RPMI7951 (cell line): ENCODE measurements at regions not wholly inside any gene's neighbourhood (a gene's known extent, or its start where the extent isn't known, plus 50 kb on each side); places are given as distances from the start of the nearest gene placed in this dataset.
"Not testable (repeated sequence)": the region's sequence is repeated elsewhere in the genome, so short reads cannot be mapped to it uniquely, and the experiment has no call there.

Source experiments
- DNase-seq: peaks from one replicate; pipeline ENCODE4 v3.0.0-alpha.2; 2012; ENCODE audit warnings: low read depth

DNA sequence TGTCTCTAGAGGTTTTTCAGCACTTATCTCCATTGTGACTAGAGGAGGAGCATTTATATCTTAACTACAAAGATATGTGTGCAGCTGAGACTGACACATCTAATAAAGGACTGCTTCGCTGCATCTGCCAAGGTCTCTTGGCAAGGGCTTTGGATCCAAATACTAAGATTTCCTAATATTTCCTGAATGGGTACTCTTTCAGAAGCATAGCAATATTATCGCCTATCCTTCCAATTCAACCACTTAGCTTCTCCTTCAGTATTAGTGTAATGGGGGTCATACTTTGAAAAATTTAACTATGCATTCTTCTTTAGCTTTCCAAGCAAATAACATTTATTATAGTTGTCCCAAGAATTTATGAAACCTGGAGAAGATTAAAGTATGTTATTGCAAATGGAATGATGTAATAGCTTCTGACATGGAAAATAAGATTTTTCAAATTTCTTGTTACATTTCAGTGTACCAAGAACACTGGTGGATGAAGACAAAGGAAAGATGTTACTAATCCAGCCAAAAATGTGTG is 243.0 kb upstream of the PDE3A start:
- DNase-seq: no peak

DNA sequence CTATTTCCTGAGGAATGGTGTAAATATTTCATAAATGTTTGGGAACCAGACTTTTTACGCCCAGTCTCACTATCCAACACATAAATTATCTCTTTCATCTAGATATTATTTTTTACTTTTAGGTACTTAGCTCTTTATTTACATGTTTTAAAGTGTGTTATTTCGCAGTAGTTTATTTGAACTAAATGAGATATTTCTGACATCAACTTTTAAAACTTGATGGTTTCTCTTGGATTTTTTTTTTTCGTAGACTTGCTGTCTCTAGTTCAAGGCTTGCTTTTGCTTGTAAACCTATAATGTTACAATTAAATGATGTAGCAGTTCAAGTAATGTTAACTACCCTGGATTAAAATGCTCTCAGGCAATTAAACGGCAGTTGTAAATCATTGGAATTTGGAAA is 241.7 kb upstream of the PDE3A start:
- no peak for DNase-seq

DNA sequence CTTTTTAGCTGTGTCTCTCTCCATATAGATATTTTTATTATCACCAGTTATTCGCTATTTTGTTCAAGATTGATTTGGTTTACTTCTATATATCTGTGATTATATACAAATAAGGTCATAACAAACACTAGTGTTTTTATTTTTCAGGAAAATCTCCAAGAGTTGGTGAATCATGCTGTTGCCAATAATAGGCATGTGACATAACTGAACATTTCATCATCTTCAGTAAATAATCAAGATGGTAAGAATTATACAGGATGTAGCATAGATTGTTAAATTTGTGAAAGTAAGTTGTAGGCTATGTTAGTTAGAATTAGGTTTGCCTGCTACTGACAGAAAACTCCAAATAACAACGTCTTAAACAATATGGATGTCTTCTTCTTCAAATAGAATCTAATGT is 240.9 kb upstream of the PDE3A start:
- no peak for DNase-seq

DNA sequence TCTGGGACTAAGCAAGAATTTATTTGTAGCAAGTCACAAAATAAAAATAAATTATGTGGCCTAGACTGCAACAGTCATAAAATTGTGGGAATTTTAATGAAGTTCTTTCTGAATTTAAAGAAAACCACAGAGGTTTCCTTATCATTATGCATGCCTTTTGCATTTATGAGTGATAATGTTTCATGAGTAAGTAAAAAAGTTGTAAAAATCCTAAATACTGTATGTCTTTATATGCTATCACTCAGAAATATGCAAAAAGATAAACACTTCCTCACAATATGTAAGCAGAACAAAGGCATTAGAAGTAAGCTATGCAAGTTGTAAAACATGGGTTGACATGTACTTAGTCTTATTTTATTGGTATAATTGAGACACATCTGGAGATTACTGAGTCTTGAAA is 239.4 kb upstream of the PDE3A start:
- DNase-seq: no peak

DNA sequence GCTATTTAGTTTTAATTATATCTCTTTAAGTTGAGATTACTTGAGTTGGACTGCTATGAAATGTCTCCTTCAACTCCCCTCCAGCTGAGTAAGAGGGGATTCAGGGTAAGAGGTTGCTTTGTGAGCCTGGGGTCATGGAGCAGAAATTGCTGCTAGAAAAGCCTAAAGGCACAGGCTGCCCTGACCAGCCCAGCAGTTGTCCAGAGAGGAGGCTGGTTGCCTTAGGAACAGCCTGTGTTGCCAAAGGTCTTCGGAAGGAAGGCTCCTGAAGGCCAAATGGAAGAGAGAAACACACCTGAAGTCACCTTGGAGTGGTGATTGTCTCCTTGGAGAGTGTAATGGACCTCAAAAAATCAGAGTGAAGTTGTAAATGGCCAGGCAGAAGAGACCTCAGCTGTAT is 235.5 kb upstream of the PDE3A start:
- no peak for DNase-seq

DNA sequence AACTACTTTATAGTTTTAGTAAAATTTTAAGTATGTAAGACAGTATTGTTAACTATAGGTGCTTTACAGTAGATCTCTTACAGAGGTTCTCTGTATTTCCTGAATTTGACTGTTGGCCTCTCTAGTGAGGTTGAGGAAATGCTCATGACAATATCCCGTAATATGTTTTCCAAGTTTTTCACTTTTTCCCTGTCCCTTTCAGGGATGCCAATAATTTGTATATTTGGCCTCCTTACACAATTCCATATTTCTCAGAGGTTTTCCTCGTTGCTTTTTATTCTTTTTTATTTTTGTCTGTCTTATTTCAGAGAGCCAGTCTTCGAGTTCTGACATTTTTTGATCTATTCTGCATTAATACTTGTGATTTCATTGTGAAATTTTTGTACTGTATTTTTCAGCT is 233.7 kb upstream of the PDE3A start:
- DNase-seq: no peak

DNA sequence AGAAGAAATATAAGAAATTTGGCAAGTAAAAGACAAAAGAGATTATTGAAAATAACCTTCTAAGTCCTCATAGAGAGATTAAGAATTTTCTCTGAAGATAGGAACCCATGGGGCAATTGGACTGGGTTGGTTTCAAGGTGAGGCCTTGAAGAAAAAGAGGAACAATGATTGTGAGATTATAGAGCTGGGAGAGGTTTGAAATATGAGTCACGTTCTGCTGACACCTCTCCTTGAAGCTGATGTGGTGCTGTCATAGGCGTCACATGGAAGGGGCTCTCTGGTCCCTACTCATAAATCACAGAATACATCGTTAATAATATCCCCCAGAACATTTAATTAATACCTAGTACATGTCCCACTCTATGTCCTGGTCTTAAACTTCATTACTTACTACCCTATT is 227.6 kb upstream of the PDE3A start:
- DNase-seq: no peak

DNA sequence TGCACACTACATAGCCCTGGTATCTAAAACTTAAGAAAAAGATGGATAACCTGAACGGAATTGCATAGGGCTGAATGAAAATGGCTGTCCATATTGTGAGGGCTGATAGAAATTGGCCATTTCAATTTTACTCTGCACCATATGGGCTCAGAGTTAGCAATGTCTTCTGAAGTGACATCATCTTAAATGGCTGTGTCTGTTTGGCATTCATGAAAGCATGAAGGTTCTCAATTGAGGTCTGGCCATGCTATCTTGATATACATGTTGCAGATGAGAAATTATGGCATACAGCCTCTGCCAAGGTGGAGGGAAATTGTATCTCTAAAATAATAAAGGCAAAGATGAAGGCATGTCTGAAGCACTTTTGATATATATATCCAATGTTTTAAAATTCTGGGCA is 226.0 kb upstream of the PDE3A start:
- no peak for DNase-seq

DNA sequence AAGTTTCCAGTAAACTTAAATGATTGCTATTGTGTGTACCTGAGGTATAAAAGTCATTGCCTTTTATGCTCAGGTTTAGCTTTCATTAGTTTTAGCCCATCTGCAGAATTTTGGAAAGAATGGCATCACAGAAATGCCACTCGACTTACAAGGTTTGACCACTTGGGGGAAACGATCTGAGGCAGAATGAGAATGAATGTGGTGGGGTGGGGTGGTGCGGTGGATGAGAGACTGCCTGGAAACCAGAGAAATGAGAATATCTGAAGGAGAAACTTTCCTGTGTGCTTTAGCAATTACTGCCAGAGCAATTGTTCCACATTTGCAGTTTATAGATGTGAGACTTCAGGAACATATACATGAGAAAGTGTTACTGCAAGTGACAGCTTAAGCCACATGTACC is 225.4 kb upstream of the PDE3A start:
- DNase-seq: no peak

DNA sequence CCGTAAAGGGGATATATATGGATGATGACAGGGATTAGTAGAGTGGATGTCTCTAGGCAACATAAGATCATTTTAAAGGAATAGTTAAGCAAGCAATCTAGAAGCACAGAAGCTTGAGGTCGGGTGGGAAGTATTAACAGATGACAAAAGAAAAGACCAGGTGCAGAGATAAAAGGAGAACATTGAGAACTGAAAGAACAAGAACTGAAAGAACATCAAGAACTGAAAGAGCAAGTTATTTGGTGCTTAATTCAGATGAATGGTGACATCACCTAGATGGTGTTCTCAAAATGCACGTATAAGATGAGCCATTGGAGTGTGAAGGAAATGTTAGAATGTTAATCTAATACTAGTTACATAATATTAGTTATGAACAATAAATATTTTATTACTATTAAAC is 224.0 kb upstream of the PDE3A start:
- DNase-seq: no peak

DNA sequence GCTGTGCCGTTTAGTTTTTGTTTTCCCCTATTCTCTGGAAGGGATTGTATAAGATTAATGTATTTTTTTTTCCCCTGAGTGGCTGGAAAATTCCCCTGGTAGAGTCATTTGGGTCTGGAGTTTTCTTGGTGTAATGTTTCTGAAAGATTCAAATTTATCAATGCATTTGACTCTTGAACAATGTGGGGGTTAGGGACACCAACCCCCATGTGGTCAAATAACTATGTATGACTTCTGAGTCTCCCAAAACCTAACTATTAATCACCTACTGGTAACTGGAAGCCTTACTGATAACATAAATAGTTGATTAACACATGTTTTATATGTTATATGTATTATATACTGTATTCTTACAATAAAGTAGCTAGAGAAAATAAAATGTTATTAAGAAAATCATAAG is 220.1 kb upstream of the PDE3A start:
- no peak for DNase-seq

DNA sequence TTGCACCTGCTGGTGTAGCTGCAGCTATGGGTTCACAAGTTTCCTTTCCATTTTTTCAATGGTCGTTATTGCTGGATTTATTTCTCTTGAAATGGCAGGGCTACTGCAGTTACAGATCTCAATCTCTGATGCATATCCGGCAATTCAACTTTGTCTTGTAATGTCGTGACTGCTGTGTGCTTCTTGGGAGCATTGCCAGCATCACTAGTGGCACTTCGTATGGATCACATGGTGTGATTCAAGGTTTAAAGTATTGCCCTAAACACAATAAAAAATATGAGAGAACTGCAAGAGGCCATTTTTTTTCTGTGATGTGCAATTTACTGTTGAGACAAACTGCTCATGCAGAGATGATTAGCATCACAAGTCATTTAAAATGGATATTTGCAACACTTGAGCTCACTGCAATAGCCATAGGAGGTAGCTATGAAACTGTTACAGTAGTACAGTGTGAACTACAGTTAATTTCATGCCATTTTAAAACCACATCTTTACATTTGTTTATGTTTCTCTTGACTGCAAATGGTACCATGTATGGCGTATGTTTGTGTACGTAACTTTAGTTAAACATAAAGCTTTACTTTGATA is 217.4 kb upstream of the PDE3A start:
- peak; percentile 24 for DNase-seq

DNA sequence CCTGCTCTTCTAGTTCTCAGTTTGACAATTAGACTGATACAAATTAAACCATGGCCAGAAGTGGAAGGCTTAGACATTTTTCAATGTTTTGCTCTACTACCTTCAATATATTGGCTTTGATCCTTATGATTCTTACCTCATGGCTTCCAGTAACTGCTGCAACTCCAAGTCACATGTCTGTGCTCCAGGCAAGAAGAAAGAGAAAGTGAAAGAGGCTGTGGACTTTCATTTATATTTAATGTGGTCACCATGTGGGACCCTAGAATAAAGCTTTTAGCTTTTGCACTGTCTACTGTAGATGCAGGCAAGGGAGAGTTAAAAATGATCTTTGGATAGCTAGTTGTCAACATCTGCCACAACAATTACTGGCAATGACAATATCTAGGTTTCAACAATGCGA is 214.3 kb upstream of the PDE3A start:
- peak; percentile 41 for DNase-seq

DNA sequence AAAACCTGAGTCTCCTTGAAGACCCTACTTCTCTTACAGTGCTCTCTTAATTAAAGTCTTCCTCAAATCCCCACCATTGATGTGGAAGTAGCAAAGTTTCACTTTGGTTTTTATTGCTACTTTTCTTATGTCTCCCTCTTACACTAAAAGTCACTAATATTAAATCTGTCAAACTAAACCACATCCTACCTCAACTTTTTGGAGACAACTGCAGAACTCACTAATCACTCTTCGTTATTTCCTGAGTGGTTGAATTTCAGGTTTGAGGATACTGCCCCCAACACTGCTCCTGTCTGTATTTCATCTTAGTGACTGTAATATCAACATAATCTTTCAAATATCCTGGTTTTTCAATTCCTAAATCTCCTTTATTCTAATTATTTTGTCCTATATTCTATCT is 213.0 kb upstream of the PDE3A start:
- no peak for DNase-seq

DNA sequence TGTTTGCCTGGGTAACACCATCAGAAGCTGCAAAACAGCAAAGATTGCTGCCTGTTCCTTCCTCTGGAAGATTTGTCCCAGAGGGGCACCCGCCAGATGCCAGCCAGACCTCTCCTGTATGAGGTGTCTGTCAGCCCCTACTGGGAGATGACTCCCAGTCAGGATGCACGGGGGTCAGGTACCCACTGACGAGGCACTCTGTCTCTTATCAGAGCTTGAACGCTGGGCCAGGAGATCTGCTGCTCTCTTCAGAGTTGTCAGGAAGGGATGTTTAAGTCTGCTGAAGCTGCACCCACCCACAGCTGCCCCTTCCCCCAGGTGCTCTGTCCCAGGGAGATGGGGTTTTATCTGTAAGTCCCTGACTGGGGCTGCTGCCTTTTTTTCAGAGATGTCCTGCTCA is 207.4 kb upstream of the PDE3A start:
- not testable (repeated sequence) for DNase-seq

DNA sequence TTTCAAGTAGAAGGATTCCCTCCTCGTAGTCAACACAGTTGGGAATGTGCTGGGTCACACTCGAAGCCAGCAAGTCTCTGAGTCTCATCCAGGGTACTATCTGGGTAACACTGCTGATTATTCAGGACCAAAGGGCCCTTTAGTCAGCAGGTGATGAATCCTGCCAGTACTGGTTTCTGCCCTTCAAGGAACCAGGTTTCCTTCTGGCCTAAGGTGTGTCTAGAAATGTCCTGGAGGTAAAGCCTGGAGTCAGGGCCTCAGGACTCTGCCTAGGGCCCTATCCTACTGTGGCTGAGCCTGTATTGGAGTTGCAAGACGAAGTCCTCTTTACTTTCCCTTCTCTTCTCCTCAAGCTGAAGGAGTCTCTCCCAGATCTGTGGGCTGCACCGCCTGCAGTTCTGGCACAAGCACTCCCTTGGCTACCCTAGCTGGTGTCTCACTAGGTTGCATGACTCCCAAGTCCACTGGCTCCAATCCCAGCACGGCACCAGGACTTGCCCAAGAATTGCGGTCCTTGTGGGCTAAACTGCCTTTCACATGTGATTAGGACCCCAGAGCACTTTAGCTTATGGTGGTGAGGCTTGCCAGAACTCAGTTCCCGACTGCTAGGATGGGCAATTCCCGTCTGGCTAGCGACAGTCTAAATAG is 193.7 kb upstream of the PDE3A start:
- peak; percentile 3 for DNase-seq

DNA sequence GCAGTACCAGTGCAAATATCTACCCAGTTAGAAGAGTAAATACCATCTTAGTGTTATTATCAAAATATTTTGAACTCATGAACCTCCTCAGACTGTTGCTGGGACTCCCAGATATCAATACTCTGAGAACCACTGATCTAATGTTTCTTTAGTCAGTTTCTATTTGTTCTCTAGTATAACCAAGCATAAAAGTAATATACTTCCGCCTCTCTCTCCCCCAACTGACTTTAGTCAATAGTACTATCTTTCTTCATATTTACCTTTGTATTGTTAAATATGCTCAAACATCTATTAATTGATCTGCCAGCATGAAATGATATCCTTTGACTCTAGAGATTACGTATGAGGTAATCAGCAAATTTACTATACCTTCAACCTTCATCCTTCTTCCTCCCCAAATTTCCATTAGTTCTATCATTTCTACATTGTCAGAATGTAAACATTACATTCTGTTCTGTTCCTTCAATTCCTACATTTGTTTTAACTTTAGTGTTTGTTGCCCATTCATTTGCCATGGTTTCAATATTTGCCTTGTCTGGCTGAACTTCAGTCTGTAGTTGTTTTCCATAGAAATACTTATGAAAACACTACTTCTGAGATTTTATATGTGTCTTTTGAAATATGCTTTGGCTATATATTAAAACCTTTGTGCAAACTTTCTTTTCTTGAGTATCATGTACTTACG is 192.5 kb upstream of the PDE3A start:
- no peak for DNase-seq

DNA sequence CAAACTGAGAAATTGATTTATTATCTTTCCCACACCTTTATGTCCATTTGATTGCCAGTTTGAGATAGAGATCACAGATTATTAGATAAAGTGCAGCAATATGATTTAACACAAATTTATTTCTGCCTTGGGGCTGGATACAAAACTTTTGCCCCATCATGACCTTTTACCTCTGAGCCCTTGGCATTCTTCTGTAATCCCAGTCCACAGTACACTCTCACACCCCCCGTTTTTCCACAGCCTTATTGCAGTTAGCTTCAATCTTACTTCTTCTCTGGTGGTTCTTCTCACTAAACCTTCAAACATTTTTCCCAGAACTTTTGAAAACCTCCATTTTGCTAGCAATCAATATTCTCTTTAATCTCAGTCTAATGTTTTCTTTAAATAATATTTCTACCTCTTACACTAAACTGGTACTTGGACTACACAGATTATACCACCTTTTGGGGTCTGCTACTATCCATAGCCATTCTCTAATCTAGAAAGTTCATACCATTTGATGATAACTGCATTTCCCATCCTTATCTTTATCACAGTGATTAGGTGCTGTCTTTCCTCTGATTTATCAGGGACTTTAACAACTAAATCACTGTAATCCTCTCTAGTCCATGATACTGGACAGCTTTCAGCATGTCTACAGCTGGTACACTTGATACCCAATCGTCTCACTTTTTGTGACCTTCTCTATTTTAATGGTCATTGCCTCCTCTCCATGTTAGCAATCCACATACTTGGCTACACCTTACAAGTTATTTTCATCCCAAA is 186.7 kb upstream of the PDE3A start:
- no peak for DNase-seq

DNA sequence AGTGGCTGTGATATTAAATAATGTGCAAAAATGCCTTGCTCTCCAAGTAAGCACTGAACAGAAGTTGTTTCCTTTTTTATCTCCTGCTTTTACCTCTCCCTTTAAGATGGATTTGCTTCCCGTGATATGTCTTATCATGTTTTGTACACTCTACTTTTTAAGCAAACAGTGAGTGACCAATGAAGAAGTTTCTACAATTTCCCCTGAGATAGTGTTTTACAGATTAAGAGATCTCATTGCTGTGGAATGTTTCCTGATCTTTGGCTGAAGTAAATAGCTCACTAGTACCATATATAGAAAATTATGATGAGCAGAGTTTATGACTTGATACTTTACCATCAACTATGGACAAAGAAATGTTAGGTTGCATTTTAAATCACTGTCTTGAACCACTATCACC is 184.8 kb upstream of the PDE3A start:
- no peak for DNase-seq

DNA sequence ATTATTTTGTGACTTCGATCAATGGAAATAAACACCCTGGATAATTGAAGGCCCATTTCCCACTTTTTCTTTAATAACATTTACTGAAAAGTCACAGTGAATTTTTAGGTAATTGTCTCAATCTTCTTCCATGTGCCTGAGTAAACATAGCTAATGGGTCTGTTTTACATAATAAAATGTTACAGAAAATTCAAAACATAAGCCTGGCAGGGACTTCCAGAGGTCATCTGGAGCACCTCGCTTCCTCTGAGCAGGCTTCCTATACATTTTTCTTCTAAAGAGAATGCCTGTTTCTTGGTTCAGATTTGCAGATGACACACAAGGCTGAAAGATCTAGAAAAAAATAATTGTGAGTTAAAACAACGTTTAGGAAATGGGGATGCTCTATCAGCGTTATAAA is 183.8 kb upstream of the PDE3A start:
- DNase-seq: no peak

DNA sequence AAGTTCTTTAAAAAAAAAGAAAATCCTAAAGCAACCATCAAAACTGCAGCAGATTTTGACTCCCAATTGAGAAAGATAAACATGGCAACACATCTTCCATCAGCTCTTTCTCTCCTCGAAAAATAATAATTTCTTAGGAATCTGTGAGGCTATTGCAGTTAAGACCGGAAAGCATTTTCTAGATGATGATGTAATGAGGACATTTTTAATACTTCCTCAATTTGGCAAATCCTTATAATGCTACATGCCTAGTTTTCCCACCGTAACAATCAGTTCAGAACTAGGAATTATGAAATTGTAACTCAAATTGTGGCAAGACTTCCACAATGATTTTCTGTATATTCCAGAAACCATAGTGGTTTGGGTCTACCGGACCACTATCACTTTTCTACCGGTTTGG is 180.9 kb upstream of the PDE3A start:
- DNase-seq: no peak

DNA sequence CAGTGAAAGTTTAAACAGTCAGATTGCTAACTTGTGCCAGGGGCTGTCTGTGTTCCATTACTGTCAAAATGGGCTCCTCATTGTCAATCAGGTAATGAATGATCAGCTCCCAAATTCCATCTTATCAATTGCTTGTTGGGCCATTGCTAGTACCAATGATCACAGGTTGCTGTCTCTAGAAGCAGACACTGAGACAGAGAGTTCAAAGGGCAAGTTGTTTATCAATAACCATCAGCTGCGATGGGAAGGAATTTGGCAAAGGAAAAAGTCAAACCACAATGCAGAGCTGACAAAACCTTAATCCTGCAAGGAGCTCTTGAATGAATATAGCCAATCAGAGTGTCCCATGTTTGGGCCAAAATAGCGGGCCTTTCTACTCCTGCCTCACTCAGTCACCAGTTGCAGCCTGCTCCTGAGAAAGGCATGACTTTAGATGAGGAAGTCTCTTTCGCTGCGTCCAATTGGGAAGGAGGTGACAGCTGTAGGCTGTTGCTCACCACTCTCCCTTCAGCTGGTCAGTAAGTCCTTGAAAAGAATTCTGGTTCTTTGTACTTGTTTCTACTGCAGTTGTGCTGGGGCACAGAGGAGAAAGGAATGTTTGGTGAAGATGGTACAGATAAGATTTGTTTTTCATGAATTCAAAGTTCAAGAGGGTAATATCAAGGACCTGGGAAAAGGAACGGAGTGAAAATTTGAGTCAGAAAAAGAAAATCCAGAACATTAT is 179.2 kb upstream of the PDE3A start:
- peak; percentile 18 for DNase-seq
